IMR-90 (cell line): ENCODE measurements at regions not wholly inside any gene's neighbourhood (a gene's known extent, or its start where the extent isn't known, plus 50 kb on each side); places are given as distances from the start of the nearest gene placed in this dataset.

Experiments
- ATAC-seq: fragments of 200-7000 bp; cut with Tn5 transposase; 2 replicates; pipeline ENCODE4 v1.9.1; 2020; ENCODE audit warnings: low read depth, mild to moderate bottlenecking, moderate library complexity
- BruUV-seq: library from RNA; stranded (reverse); fragments of 400-500 nt; replicated peaks from 2 replicates; lab custom pipeline; 2021; lab: Mats Ljungman, UMichigan
- CTCF ChIA-PET: fragments of 300-600 bp; formaldehyde crosslinking; extraction: SDS; loops from one replicate; lab custom pipeline; 2021; ENCODE audit warnings: antibody characterized with exemption; lab: Yijun Ruan, JAX
- POLR2A ChIA-PET: fragments of 300-600 bp; sonication (Branson Sonifier 250); formaldehyde crosslinking; loops from one replicate; lab custom pipeline; 2022; ENCODE audit warnings: antibody characterized with exemption; ENCODE audit not compliant: unreplicated experiment; lab: Charles Lee
- DNase-seq: peaks from one replicate; pipeline ENCODE4 v3.0.0; 2013
- H2AFZ ChIP-seq: replicated peaks from 2 replicates; pipeline ENCODE3; 2013; ENCODE audit warnings: low read length, mild to moderate bottlenecking; ENCODE audit not compliant: poor library complexity
- H2AK5ac ChIP-seq: 2 replicates; pipeline ENCODE4 v1.6.1; 2013; ENCODE audit warnings: low read depth, low read length, inconsistent platforms
- H2AK9ac ChIP-seq: replicated peaks from 2 replicates; pipeline ENCODE3; 2013; ENCODE audit warnings: mild to moderate bottlenecking, low read depth, low read length, moderate library complexity; ENCODE audit not compliant: poor library complexity
- H2BK120ac ChIP-seq: 2 replicates; pipeline ENCODE4 v1.6.1; 2013; ENCODE audit warnings: low read depth, low read length, inconsistent platforms
- H2BK15ac ChIP-seq: 3 replicates; pipeline ENCODE4 v1.6.1; 2013; ENCODE audit warnings: low read depth, low read length, inconsistent platforms
- H2BK20ac ChIP-seq: 2 replicates; pipeline ENCODE4 v1.6.1; 2013; ENCODE audit warnings: low read depth, mild to moderate bottlenecking, inconsistent platforms, low read length, moderate library complexity
- H2BK5ac ChIP-seq: 2 replicates; pipeline ENCODE4 v1.6.1; 2013; ENCODE audit warnings: mild to moderate bottlenecking, low read depth, low read length, inconsistent platforms; ENCODE audit not compliant: poor library complexity, severe bottlenecking
- H3K14ac ChIP-seq: replicated peaks from 2 replicates; pipeline ENCODE4 v1.6.1; 2013; ENCODE audit warnings: low read depth, low read length, inconsistent platforms
- H3K18ac ChIP-seq: 2 replicates; pipeline ENCODE4 v1.6.1; 2013; ENCODE audit warnings: low read depth, low read length, control low read depth
- H3K23ac ChIP-seq: 2 replicates; pipeline ENCODE4 v1.6.1; 2013; ENCODE audit warnings: low read depth, low read length, inconsistent platforms
- H3K27ac ChIP-seq: 2 replicates; pipeline ENCODE4 v1.5.1; 2013; ENCODE audit warnings: mild to moderate bottlenecking, control low read depth, low read length; ENCODE audit not compliant: insufficient read depth
- H3K27me3 ChIP-seq: 2 replicates; pipeline ENCODE4 v1.6.1; 2013; ENCODE audit warnings: low read length; ENCODE audit not compliant: control insufficient read depth, insufficient read depth
- H3K36me3 ChIP-seq: 2 replicates; pipeline ENCODE4 v1.6.1; 2013; ENCODE audit warnings: low read length, mixed read lengths; ENCODE audit not compliant: control insufficient read depth, insufficient read depth
- H3K4ac ChIP-seq: 2 replicates; pipeline ENCODE4 v1.6.1; 2013; ENCODE audit warnings: low read depth, low read length, inconsistent platforms
- H3K4me1 ChIP-seq: 2 replicates; pipeline ENCODE4 v1.6.1; 2013; ENCODE audit warnings: low read length, mixed read lengths; ENCODE audit not compliant: control insufficient read depth, insufficient read depth
- H3K4me2 ChIP-seq: 2 replicates; pipeline ENCODE4 v1.6.1; 2013; ENCODE audit warnings: low read depth, mild to moderate bottlenecking, control low read depth, low read length, moderate library complexity
- H3K4me3 ChIP-seq: 2 replicates; pipeline ENCODE4 v1.5.1; 2013; ENCODE audit warnings: low read depth, mild to moderate bottlenecking, control low read depth, low read length, moderate library complexity; ENCODE audit not compliant: insufficient read depth
- H3K56ac ChIP-seq: 2 replicates; pipeline ENCODE4 v1.6.1; 2013; ENCODE audit warnings: low read length, inconsistent platforms; ENCODE audit not compliant: insufficient read depth; ENCODE audit errors: extremely low read depth
- H3K79me1 ChIP-seq, 2 experiments: 2 replicates each; pipeline ENCODE4 v1.6.1; 2013; ENCODE audit warnings: low read length in 2 of 2, inconsistent platforms in 1 of 2, low read depth in 1 of 2
- H3K9ac ChIP-seq: 2 replicates; pipeline ENCODE4 v1.6.1; 2013; ENCODE audit warnings: low read depth, low read length, control low read depth
- H3K9me1 ChIP-seq: 2 replicates; pipeline ENCODE4 v1.6.1; 2013; ENCODE audit warnings: low read length, inconsistent platforms; ENCODE audit not compliant: insufficient read depth
- H3K9me3 ChIP-seq: 2 replicates; pipeline ENCODE4 v1.6.1; 2013; ENCODE audit warnings: low read length; ENCODE audit not compliant: control insufficient read depth, insufficient read depth
- H4K20me1 ChIP-seq: 2 replicates; pipeline ENCODE4 v1.6.1; 2013; ENCODE audit warnings: low read length, inconsistent platforms; ENCODE audit not compliant: insufficient read depth
- H4K5ac ChIP-seq: 2 replicates; pipeline ENCODE4 v1.6.1; 2013; ENCODE audit warnings: mild to moderate bottlenecking, low read depth, low read length, control low read depth
- H4K8ac ChIP-seq, 2 experiments: 2 replicates each; pipeline ENCODE4 v1.6.1; 2013; ENCODE audit warnings: low read depth in 2 of 2, low read length in 2 of 2, control low read depth in 1 of 2, inconsistent platforms in 1 of 2
- H4K91ac ChIP-seq: 2 replicates; pipeline ENCODE4 v1.6.1; 2013; ENCODE audit warnings: low read depth, low read length, inconsistent platforms; ENCODE audit not compliant: insufficient read depth
- BHLHE40 ChIP-seq: fragments of 150-350 bp; IDR thresholded peaks from 2 replicates; pipeline ENCODE4 v1.6.1; 2016; ENCODE audit warnings: mild to moderate bottlenecking, low read depth, low read length
- CEBPB ChIP-seq: IDR thresholded peaks from 2 replicates; pipeline ENCODE4 v1.6.1; 2012; ENCODE audit warnings: low read depth, low read length, improper control_type of control experiment
- ELK1 ChIP-seq: fragments of 150-350 bp; IDR thresholded peaks from 2 replicates; pipeline ENCODE4 v1.6.1; 2016; ENCODE audit warnings: low read depth, mild to moderate bottlenecking, low read length, moderate library complexity, borderline replicate concordance
- FOS ChIP-seq: fragments of 150-350 bp; IDR thresholded peaks from 2 replicates; pipeline ENCODE4 v1.6.1; 2016; ENCODE audit warnings: low read depth, low read length
- MAFK ChIP-seq: IDR thresholded peaks from 2 replicates; pipeline ENCODE4 v1.6.1; 2012; ENCODE audit warnings: low read depth, low read length, improper control_type of control experiment
- NFE2L2 ChIP-seq: fragments of 150-350 bp; IDR thresholded peaks from 2 replicates; pipeline ENCODE4 v1.6.1; 2016; ENCODE audit warnings: low read depth, mild to moderate bottlenecking, low read length
- RAD21 ChIP-seq: IDR thresholded peaks from 2 replicates; pipeline ENCODE4 v1.6.1; 2012; ENCODE audit warnings: low read length, improper control_type of control experiment
- USF2 ChIP-seq: fragments of 150-350 bp; IDR thresholded peaks from 2 replicates; pipeline ENCODE4 v1.6.1; 2017; ENCODE audit warnings: mild to moderate bottlenecking, antibody characterized with exemption, low read length, low read depth
- WGBS, 2 experiments: methylation state at CpG; one replicate each; pipeline versions ENCODE4 v1.1.5 to v1.1.7; 2013; ENCODE audit warnings: missing lambda C conversion rate in 2 of 2; ENCODE audit not compliant: insufficient read length in 1 of 2; ENCODE audit errors: extremely low coverage in 2 of 2; 5-methylcytosine and 5-hydroxymethylcytosine counted together
- dilution Hi-C: fragments of 300-500 bp; cut with HindIII; formaldehyde crosslinking; loops from one replicate; pipeline ENCODE4 v1.14.3; 2018; ENCODE audit warnings: low sequenced_read_pairs; ENCODE audit not compliant: unreplicated experiment
- in situ Hi-C: fragments of 300-500 bp; cut with MboI; formaldehyde crosslinking; loops from 3 replicates; pipeline ENCODE4 v1.14.3; 2019; ENCODE audit warnings: low sequenced_read_pairs, inconsistent platforms, mixed read lengths
- intact Hi-C: fragments of 100-400 bp; cut with micrococcal nuclease; formaldehyde crosslinking; loops from 2 replicates; pipeline ENCODE4 v1.10.0; 2022

GRCh38 chr6:115310156-115310555 lies 750.5 kb downstream of the FRK start:
- DNase-seq (no peak), ATAC-seq (no peak)
- Histone ChIP-seq H3K23ac (no peak overlapping the region), H2BK5ac (no peak overlapping the region), H2AK5ac (no peak overlapping the region), H3K4me1 (no peaks in the 10 kb centered on the region), H2BK15ac (no peak overlapping the region), H3K9me3 (peaks cover 9% of the 10 kb centered on the region; the same call in 1 of the 2 replicates), H2AK9ac (no peak overlapping the region), H3K79me1 (no peaks in the 10 kb centered on the region), H4K5ac (no peak overlapping the region), H3K4ac (no peak overlapping the region), H3K27me3 (no peaks in the 10 kb centered on the region), H3K9me1 (no peaks in the 10 kb centered on the region), H3K9ac (no peak overlapping the region), H2BK120ac (no peak overlapping the region), H4K8ac (no peak overlapping the region), H3K14ac (no peak overlapping the region), H2BK20ac (no peak overlapping the region), H3K27ac (no peak overlapping the region), H2AFZ (no peak overlapping the region), H3K56ac (no peak overlapping the region), H3K18ac (no peak overlapping the region), H3K4me3 (no peak overlapping the region), H3K36me3 (no peaks in the 10 kb centered on the region), H4K20me1 (no peaks in the 10 kb centered on the region), H3K4me2 (no peak overlapping the region), H4K91ac (no peak overlapping the region)
- no CpG with 5 or more reads among the region's 6 CpGs for WGBS, 2 experiments
- ChIA-PET POLR2A (no interaction called here), CTCF (no interaction called here)
- no TSS peak for BruUV-seq
- intact Hi-C loops (no loop called here), in situ Hi-C loops (no loop called here), dilution Hi-C loops (no loop called here)
- TF ChIP-seq MAFK (no peak), USF2 (no peak), CEBPB (no peak), NFE2L2 (no peak), FOS (no peak), BHLHE40 (no peak), ELK1 (no peak), RAD21 (no peak)
